ENCODE measurements at regions not wholly inside any gene's neighbourhood (a gene's known extent, or its start where the extent isn't known, plus 50 kb on each side); places are given as distances from the start of the nearest gene placed in this dataset.

- TF ChIP-seq ZHX1 (CRISPR knock-in tag; IDR thresholded peaks at IDR 0.05; ENCODE audit: low read depth) (0 out of 2 replicates have a peak, but pooled peaks have one; percentile 42), KDM3A (CRISPR knock-in tag; IDR thresholded peaks at IDR 0.05; ENCODE audit: low read depth) (peak; percentile 88), ELF3 (CRISPR knock-in tag; IDR thresholded peaks at IDR 0.05) (peak; percentile 95), ZKSCAN5 (CRISPR knock-in tag; IDR thresholded peaks at IDR 0.05) (no peak), ZC3H13 (CRISPR knock-in tag; IDR thresholded peaks at IDR 0.05) (no peak), IKZF4 (CRISPR knock-in tag; IDR thresholded peaks at IDR 0.05; ENCODE audit: borderline replicate concordance, low read depth, not compliant biosample characterization) (no peak), ZNF501 (CRISPR knock-in tag; IDR thresholded peaks at IDR 0.05) (peak; percentile 92), SALL1 (CRISPR knock-in tag; IDR thresholded peaks at IDR 0.05) (peak; percentile 100), KMT2B (CRISPR knock-in tag; IDR thresholded peaks at IDR 0.05) (no peak), HMGA1 (CRISPR knock-in tag; conservative IDR thresholded peaks at IDR 0.05) (no peak), KLF16 (CRISPR knock-in tag; IDR thresholded peaks at IDR 0.05) (peak in 1 of 2 experiments; percentile 92; a peak in 2 of 4 replicates), ZNF207 (IDR thresholded peaks at IDR 0.05; ENCODE audit: borderline replicate concordance) (no peak), ATF6 (CRISPR knock-in tag; conservative IDR thresholded peaks at IDR 0.05) (no peak; the same call in 1 of the 2 replicates), KDM5A (IDR thresholded peaks at IDR 0.05; ENCODE audit: borderline replicate concordance, low read length) (no peak), ZNF563 (CRISPR knock-in tag; IDR thresholded peaks at IDR 0.05) (no peak), THAP9 (CRISPR knock-in tag; IDR thresholded peaks at IDR 0.05; ENCODE audit: borderline replicate concordance) (no peak), IRF1 (CRISPR knock-in tag; IDR thresholded peaks at IDR 0.05; ENCODE audit: low read depth) (no peak), ZNF576 (CRISPR knock-in tag; IDR thresholded peaks at IDR 0.05) (no peak), ZNF329 (CRISPR knock-in tag; IDR thresholded peaks at IDR 0.05; ENCODE audit: low read depth) (0 out of 2 replicates have a peak, but pooled peaks have one; percentile 35)
Measured at GRCh38 chr6:145267076-145267867, 468.0 kb downstream of the EPM2A start (continued).

All from HepG2 (cell line).